Suprapubic skin (tissue), 4 donors: ENCODE measurements at regions not wholly inside any gene's neighbourhood (a gene's known extent, or its start where the extent isn't known, plus 50 kb on each side); places are given as distances from the start of the nearest gene placed in this dataset.

Experiments
- DNase-seq, 2 donors: peaks; one replicate each; pipeline ENCODE4 v3.0.0-alpha.2; 2019; ENCODE audit warnings: low spot score in 2 of 2
- H3K27ac ChIP-seq: fragments of 200-600 bp; sonication (generic); one replicate; pipeline ENCODE4 v1.5.1; 2019
- H3K27me3 ChIP-seq: fragments of 200-600 bp; sonication (generic); one replicate; pipeline ENCODE4 v1.5.1; 2019
- H3K36me3 ChIP-seq: fragments of 200-600 bp; sonication (generic); one replicate; pipeline ENCODE4 v1.5.1; 2019
- H3K4me1 ChIP-seq: fragments of 200-600 bp; sonication (generic); one replicate; pipeline ENCODE4 v1.5.1; 2019
- H3K4me3 ChIP-seq: fragments of 200-600 bp; sonication (generic); one replicate; pipeline ENCODE4 v1.5.1; 2019; ENCODE audit warnings: mild to moderate bottlenecking
- H3K9me3 ChIP-seq: fragments of 200-600 bp; sonication (generic); one replicate; pipeline ENCODE4 v1.5.1; 2019
- EP300 ChIP-seq: sonication (generic); formaldehyde crosslinking; IDR thresholded peaks from one replicate; pipeline ENCODE4 v1.6.1; 2017; ENCODE audit warnings: antibody characterized with exemption
- POLR2A ChIP-seq, 2 donors: fragments of 450-650 bp; IDR thresholded peaks; one replicate each; pipeline ENCODE4 v1.6.1; 2017; ENCODE audit warnings: antibody characterized with exemption in 2 of 2, mild to moderate bottlenecking in 2 of 2, moderate library complexity in 2 of 2
- POLR2AphosphoS5 ChIP-seq, 3 donors: sonication (generic); formaldehyde crosslinking; IDR thresholded peaks; one replicate each; pipeline ENCODE4 v1.6.1; 2017; ENCODE audit warnings: antibody characterized with exemption in 3 of 3
- WGBS: methylation state at CpG from one replicate; pipeline ENCODE4 v1.1.5; 2018; 5-methylcytosine and 5-hydroxymethylcytosine counted together
- TF ChIP-seq, protein P1 (sequence below), 2 donors: fragments of 200-600 bp in 1 of 2; fragments of 450-650 bp in 1 of 2; sonication (generic) in 1 of 2; IDR thresholded peaks; one replicate each; pipeline ENCODE4 v1.5.1; 2016 to 2019; ENCODE audit warnings: antibody characterized with exemption in 2 of 2, mild to moderate bottlenecking in 1 of 2, moderate library complexity in 1 of 2

DNA sequence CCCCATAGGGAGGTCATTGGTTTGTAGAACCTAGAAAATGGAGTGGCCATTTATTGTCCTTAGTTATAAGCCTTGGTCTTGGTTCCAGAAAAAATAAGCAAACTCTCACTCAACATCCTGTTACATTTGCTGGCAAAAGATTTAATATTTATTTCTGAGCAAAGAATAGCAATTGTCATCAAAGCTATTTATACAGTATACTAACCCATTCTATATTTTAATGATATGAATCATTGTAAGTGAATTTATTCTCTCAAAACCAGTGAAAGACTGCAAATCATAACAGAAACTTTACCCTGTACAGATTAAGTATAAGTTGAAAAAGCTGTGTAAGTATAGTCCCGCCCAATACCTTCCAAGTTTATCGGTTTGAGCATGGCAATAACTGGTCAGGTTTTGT is 364.4 kb downstream of the CD109 start:
- Histone ChIP-seq H3K4me3 (no peak overlapping the region), H3K36me3 (no peaks in the 10 kb centered on the region), H3K4me1 (no peaks in the 10 kb centered on the region), H3K27ac (no peak overlapping the region), H3K27me3 (no peaks in the 10 kb centered on the region), H3K9me3 (no peaks in the 10 kb centered on the region)
- TF ChIP-seq POLR2AphosphoS5 (IDR thresholded peaks at IDR 0.05) = no peak
- no peak for TF ChIP-seq EP300
- TF ChIP-seq, protein P1, sequence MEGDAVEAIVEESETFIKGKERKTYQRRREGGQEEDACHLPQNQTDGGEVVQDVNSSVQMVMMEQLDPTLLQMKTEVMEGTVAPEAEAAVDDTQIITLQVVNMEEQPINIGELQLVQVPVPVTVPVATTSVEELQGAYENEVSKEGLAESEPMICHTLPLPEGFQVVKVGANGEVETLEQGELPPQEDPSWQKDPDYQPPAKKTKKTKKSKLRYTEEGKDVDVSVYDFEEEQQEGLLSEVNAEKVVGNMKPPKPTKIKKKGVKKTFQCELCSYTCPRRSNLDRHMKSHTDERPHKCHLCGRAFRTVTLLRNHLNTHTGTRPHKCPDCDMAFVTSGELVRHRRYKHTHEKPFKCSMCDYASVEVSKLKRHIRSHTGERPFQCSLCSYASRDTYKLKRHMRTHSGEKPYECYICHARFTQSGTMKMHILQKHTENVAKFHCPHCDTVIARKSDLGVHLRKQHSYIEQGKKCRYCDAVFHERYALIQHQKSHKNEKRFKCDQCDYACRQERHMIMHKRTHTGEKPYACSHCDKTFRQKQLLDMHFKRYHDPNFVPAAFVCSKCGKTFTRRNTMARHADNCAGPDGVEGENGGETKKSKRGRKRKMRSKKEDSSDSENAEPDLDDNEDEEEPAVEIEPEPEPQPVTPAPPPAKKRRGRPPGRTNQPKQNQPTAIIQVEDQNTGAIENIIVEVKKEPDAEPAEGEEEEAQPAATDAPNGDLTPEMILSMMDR (IDR thresholded peaks at IDR 0.05) = no peak
- TF ChIP-seq POLR2A (IDR thresholded peaks at IDR 0.05) = no peak
- WGBS = 88% methylated on average over 2 of the region's 2 CpGs
- DNase-seq = no peak

GRCh38 chr6:74058606-74059005 is 362.6 kb downstream of the CD109 start:
- DNase-seq = no peak
- Histone ChIP-seq H3K4me1 (no peaks in the 10 kb centered on the region), H3K27me3 (no peaks in the 10 kb centered on the region), H3K4me3 (no peak overlapping the region), H3K27ac (no peak overlapping the region), H3K9me3 (no peaks in the 10 kb centered on the region), H3K36me3 (no peaks in the 10 kb centered on the region)
- WGBS = 50% methylated on average over 2 of the region's 2 CpGs
- TF ChIP-seq POLR2A (IDR thresholded peaks at IDR 0.05) = no peak
- no peak for TF ChIP-seq EP300
- TF ChIP-seq, protein P1 (IDR thresholded peaks at IDR 0.05) = no peak
- no peak for TF ChIP-seq POLR2AphosphoS5 (IDR thresholded peaks at IDR 0.05)

GRCh38 chr6:74057326-74057725 is 361.3 kb downstream of the CD109 start:
- TF ChIP-seq, protein P1 (IDR thresholded peaks at IDR 0.05) = no peak
- TF ChIP-seq EP300 (no peak), POLR2AphosphoS5 (IDR thresholded peaks at IDR 0.05) (no peak), POLR2A (IDR thresholded peaks at IDR 0.05) (no peak)
- WGBS = 73% methylated on average over 2 of the region's 2 CpGs
- H3K27ac ChIP-seq = no peak overlapping the region
- H3K36me3 ChIP-seq = no peaks in the 10 kb centered on the region
- H3K9me3 ChIP-seq = no peaks in the 10 kb centered on the region
- no peak overlapping the region for H3K4me3 ChIP-seq
- no peak for DNase-seq
- no peaks in the 10 kb centered on the region for H3K27me3 ChIP-seq
- no peaks in the 10 kb centered on the region for H3K4me1 ChIP-seq

DNA sequence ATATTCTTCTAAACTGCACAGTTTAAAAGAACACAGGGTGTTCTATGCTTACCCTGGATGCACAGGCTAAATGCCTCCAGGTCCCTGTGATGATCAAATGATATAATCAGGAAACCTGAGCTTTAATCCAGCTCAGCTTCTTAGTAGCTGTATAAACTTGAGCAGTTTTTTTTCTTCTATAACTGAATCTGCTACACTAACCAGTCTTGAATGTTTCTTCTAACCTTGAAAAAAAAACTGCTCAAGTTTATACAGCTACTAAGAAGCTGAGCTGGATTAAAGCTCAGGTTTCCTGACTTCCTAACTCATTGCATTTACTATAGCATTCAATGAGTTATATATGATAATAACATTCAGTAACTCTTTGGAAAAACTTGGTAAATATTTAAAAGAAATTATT is 358.2 kb downstream of the CD109 start:
- TF ChIP-seq, protein P1 (IDR thresholded peaks at IDR 0.05) = no peak
- no peak for TF ChIP-seq POLR2AphosphoS5 (IDR thresholded peaks at IDR 0.05)
- no peaks in the 10 kb centered on the region for H3K4me1 ChIP-seq
- no peak overlapping the region for H3K4me3 ChIP-seq
- H3K36me3 ChIP-seq = no peaks in the 10 kb centered on the region
- H3K9me3 ChIP-seq = no peaks in the 10 kb centered on the region
- no peaks in the 10 kb centered on the region for H3K27me3 ChIP-seq
- no peak overlapping the region for H3K27ac ChIP-seq
- no peak for DNase-seq

DNA sequence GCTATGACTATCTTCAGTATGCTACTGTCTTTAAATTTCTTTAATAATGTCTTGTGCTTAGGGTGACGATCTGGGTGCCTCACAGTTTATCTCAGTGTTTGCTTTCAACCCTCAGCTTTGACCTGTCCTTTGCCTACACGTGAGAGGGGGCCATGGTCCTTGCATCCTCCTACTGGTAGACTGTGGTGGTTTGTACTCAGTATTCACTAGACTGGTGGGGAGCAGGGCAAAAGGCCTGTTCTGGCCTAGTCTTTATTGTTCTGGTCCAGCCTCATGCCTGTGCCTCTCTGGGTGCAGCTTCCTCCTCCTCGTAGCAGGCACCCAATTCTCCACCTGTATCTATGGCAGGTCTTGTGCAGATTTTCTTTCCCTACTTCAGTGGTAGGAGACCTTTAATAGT is 354.9 kb downstream of the CD109 start:
- no peaks in the 10 kb centered on the region for H3K4me1 ChIP-seq
- H3K27me3 ChIP-seq = no peaks in the 10 kb centered on the region
- no peak overlapping the region for H3K27ac ChIP-seq
- H3K36me3 ChIP-seq = no peaks in the 10 kb centered on the region
- no peak for DNase-seq
- no peak overlapping the region for H3K4me3 ChIP-seq
- TF ChIP-seq POLR2A (IDR thresholded peaks at IDR 0.05) (no peak), EP300 (no peak), POLR2AphosphoS5 (IDR thresholded peaks at IDR 0.05) (no peak)
- TF ChIP-seq, protein P1 (IDR thresholded peaks at IDR 0.05) = no peak
- no peaks in the 10 kb centered on the region for H3K9me3 ChIP-seq
- 74% methylated on average over 3 of the region's 3 CpGs for WGBS
